Endothelial cell of umbilical vein (primary cell): ENCODE measurements at regions not wholly inside any gene's neighbourhood (a gene's known extent, or its start where the extent isn't known, plus 50 kb on each side); places are given as distances from the start of the nearest gene placed in this dataset.

Experiments
- POLR2AphosphoS5 ChIP-seq: IDR thresholded peaks from 2 replicates; pipeline ENCODE4 v1.6.1; 2012; ENCODE audit warnings: low read depth, mild to moderate bottlenecking, control low read depth, low read length, moderate library complexity; ENCODE audit not compliant: insufficient read depth
- TF ChIP-seq, protein P1 (sequence below), 2 donors: IDR thresholded peaks; 1 replicate in 1 of 2; 2 replicates in 1 of 2; pipeline ENCODE4 v1.5.1; 2011; ENCODE audit warnings: low read length in 2 of 2, mild to moderate bottlenecking in 2 of 2, moderate library complexity in 2 of 2, control low read depth in 1 of 2, inconsistent platforms in 1 of 2, low read depth in 1 of 2; ENCODE audit not compliant: insufficient read depth in 1 of 2; ENCODE audit errors: extremely low read depth in 1 of 2

DNA sequence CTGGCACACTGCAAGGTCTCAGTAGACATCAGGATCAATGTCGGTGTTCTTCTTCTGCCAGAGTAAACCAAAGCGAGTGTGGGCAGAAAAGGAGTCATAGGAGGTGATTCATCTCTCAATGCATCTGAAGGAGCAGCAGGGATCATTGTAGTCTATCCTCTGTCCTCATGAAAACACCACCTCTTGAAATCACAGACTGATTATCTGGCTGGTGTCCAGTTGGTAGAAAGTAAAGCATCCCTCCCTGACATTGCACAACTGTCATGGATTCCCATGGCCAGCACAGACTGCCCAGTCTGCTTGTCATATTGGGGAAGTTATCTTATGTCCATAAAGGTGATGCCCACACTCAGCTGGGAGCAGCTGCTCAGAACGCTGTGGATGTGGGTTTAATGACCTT lies 74.1 kb downstream of the ABCC12 start:
- no peak for TF ChIP-seq POLR2AphosphoS5
- TF ChIP-seq, protein P1, sequence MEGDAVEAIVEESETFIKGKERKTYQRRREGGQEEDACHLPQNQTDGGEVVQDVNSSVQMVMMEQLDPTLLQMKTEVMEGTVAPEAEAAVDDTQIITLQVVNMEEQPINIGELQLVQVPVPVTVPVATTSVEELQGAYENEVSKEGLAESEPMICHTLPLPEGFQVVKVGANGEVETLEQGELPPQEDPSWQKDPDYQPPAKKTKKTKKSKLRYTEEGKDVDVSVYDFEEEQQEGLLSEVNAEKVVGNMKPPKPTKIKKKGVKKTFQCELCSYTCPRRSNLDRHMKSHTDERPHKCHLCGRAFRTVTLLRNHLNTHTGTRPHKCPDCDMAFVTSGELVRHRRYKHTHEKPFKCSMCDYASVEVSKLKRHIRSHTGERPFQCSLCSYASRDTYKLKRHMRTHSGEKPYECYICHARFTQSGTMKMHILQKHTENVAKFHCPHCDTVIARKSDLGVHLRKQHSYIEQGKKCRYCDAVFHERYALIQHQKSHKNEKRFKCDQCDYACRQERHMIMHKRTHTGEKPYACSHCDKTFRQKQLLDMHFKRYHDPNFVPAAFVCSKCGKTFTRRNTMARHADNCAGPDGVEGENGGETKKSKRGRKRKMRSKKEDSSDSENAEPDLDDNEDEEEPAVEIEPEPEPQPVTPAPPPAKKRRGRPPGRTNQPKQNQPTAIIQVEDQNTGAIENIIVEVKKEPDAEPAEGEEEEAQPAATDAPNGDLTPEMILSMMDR (IDR thresholded peaks at IDR 0.05; ENCODE audit: extremely low read depth in 1 of 2, insufficient read depth in 1 of 2, low read depth in 1 of 2, low read length in 2 of 2): no peak
